ENCODE measurements at regions not wholly inside any gene's neighbourhood (a gene's known extent, or its start where the extent isn't known, plus 50 kb on each side); places are given as distances from the start of the nearest gene placed in this dataset.

DNA sequence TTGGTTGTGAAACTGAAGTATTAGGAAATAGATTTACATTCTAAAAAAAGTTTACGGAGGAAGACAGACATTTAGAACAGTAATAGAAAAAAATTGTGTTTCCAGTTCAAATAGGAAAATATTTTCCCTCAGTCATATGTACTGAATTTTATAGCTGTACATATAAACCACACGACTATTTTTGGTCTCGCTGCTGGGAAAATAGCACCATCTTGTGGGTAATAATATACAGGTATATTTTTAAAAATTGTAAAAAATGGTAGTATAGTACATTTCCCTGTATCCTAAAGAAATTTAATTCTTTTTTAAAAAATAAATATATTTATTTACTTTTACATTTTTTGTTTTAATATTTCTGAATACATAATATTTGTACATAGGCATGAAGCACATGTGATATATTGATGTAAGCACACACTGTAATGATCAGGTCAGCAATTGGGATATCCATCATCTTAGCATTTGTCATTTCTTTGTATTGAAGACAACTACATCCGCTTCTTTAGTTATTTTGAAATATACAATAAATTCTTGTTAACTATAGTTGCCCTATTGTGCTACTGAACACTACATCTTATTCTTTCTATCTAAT is 168.6 kb downstream of the ALX1 start:
- no peaks in the 10 kb centered on the region for H3K27me3 ChIP-seq (ENCODE audit: control insufficient read depth in 1 of 2, insufficient read depth in 2 of 2, low read length in 2 of 2)
- WGBS (ENCODE audit: low lambda C conversion rate): 1% methylated on average over 4 of the region's 4 CpGs
- no TSS peak for BruUV-seq (replicated peaks)
- TF ChIP-seq, protein P1, sequence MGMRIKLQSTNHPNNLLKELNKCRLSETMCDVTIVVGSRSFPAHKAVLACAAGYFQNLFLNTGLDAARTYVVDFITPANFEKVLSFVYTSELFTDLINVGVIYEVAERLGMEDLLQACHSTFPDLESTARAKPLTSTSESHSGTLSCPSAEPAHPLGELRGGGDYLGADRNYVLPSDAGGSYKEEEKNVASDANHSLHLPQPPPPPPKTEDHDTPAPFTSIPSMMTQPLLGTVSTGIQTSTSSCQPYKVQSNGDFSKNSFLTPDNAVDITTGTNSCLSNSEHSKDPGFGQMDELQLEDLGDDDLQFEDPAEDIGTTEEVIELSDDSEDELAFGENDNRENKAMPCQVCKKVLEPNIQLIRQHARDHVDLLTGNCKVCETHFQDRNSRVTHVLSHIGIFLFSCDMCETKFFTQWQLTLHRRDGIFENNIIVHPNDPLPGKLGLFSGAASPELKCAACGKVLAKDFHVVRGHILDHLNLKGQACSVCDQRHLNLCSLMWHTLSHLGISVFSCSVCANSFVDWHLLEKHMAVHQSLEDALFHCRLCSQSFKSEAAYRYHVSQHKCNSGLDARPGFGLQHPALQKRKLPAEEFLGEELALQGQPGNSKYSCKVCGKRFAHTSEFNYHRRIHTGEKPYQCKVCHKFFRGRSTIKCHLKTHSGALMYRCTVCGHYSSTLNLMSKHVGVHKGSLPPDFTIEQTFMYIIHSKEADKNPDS (CRISPR knock-in tag; IDR thresholded peaks at IDR 0.05): no peak
- TF ChIP-seq, protein P2, sequence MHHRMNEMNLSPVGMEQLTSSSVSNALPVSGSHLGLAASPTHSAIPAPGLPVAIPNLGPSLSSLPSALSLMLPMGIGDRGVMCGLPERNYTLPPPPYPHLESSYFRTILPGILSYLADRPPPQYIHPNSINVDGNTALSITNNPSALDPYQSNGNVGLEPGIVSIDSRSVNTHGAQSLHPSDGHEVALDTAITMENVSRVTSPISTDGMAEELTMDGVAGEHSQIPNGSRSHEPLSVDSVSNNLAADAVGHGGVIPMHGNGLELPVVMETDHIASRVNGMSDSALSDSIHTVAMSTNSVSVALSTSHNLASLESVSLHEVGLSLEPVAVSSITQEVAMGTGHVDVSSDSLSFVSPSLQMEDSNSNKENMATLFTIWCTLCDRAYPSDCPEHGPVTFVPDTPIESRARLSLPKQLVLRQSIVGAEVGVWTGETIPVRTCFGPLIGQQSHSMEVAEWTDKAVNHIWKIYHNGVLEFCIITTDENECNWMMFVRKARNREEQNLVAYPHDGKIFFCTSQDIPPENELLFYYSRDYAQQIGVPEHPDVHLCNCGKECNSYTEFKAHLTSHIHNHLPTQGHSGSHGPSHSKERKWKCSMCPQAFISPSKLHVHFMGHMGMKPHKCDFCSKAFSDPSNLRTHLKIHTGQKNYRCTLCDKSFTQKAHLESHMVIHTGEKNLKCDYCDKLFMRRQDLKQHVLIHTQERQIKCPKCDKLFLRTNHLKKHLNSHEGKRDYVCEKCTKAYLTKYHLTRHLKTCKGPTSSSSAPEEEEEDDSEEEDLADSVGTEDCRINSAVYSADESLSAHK (CRISPR knock-in tag; IDR thresholded peaks at IDR 0.05; ENCODE audit: borderline replicate concordance): no peak
- 0 out of 2 replicates have a peak, but pooled peaks have one; percentile 15 for TF ChIP-seq SMC3 (IDR thresholded peaks at IDR 0.05; ENCODE audit: low read length)
- no peak for TF ChIP-seq EED (CRISPR knock-in tag; IDR thresholded peaks at IDR 0.05)
- TF ChIP-seq, protein P3, sequence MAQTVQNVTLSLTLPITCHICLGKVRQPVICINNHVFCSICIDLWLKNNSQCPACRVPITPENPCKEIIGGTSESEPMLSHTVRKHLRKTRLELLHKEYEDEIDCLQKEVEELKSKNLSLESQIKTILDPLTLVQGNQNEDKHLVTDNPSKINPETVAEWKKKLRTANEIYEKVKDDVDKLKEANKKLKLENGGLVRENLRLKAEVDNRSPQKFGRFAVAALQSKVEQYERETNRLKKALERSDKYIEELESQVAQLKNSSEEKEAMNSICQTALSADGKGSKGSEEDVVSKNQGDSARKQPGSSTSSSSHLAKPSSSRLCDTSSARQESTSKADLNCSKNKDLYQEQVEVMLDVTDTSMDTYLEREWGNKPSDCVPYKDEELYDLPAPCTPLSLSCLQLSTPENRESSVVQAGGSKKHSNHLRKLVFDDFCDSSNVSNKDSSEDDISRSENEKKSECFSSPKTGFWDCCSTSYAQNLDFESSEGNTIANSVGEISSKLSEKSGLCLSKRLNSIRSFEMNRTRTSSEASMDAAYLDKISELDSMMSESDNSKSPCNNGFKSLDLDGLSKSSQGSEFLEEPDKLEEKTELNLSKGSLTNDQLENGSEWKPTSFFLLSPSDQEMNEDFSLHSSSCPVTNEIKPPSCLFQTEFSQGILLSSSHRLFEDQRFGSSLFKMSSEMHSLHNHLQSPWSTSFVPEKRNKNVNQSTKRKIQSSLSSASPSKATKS (CRISPR knock-in tag; IDR thresholded peaks at IDR 0.05): no peak
- H2AFZ ChIP-seq (ENCODE audit: low read length): no peak overlapping the region
- H3K36me3 ChIP-seq (replicated peaks in 1 of 2; ENCODE audit: control insufficient read depth in 1 of 2, insufficient read depth in 2 of 2, low read length in 2 of 2): no peaks in the 10 kb centered on the region
- intact Hi-C loops (cut with micrococcal nuclease; ENCODE audit: unreplicated experiment) (loop anchor here (1.0 to 2.0 kb wide), 2 partner anchors 23 to 292 kb away; no protein-coding TSS in a partner anchor), in situ Hi-C loops (cut with HindIII; ENCODE audit: extremely low pct_ligation_motif_present, low pct_unique_long_range_greater_than_20kb) (no loop called here)
- H3K4me2 ChIP-seq (ENCODE audit: low read depth, low read length): no peak overlapping the region
- H3K27ac ChIP-seq (ENCODE audit: extremely low read length, insufficient read depth, low read length): no peak overlapping the region
- H3K79me2 ChIP-seq (ENCODE audit: insufficient read depth, low read length): no peaks in the 10 kb centered on the region
- H3K9ac ChIP-seq (ENCODE audit: insufficient read depth, low read depth, low read length): no peak overlapping the region
- FAIRE-seq (no peak), DNase-seq (ENCODE audit: low spot score) (no peak), ATAC-seq (no peak)
- ChIA-PET CTCF (ENCODE audit: low intra/inter-chr PET ratio, low total read pairs) (interaction anchor here (1.3 to 1.8 kb wide), 4 partner anchors 23 to 372 kb away, joined by 3 to 9 read pairs (median 6); no protein-coding TSS in a partner anchor), POLR2A (interaction anchor here (0.7 kb wide), 1 partner anchor 109 kb away, joined by 3 read pairs; no protein-coding TSS in a partner anchor)
- H3K9me3 ChIP-seq (ENCODE audit: low read length): no peaks in the 10 kb centered on the region
- no peaks in the 10 kb centered on the region for H4K20me1 ChIP-seq (ENCODE audit: insufficient read depth, low read length)
- no peaks in the 10 kb centered on the region for H3K4me1 ChIP-seq (ENCODE audit: insufficient read depth, low read length)
- H3K4me3 ChIP-seq (replicated peaks in 1 of 3; ENCODE audit: insufficient read depth in 1 of 3, low read depth in 2 of 3, low read length in 3 of 3): no peak overlapping the region

Measured in HepG2 (cell line).